NB4 (cell line): ENCODE measurements at regions not wholly inside any gene's neighbourhood (a gene's known extent, or its start where the extent isn't known, plus 50 kb on each side); places are given as distances from the start of the nearest gene placed in this dataset.

ENCODE experiments used
- MAX ChIP-seq: IDR thresholded peaks from 2 replicates; pipeline ENCODE4 v1.6.1; 2011; ENCODE audit warnings: low read depth, low read length
- MYC ChIP-seq: IDR thresholded peaks from 2 replicates; pipeline ENCODE4 v1.6.1; 2011; ENCODE audit warnings: low read depth, low read length
- POLR2A ChIP-seq: IDR thresholded peaks from 2 replicates; pipeline ENCODE4 v1.6.1; 2011; ENCODE audit warnings: mild to moderate bottlenecking; ENCODE audit not compliant: insufficient read length; ENCODE audit errors: extremely low read depth
- TF ChIP-seq, protein P1 (sequence below): IDR thresholded peaks from one replicate; pipeline ENCODE4 v1.5.1; 2012; ENCODE audit warnings: low read depth, low read length

DNA sequence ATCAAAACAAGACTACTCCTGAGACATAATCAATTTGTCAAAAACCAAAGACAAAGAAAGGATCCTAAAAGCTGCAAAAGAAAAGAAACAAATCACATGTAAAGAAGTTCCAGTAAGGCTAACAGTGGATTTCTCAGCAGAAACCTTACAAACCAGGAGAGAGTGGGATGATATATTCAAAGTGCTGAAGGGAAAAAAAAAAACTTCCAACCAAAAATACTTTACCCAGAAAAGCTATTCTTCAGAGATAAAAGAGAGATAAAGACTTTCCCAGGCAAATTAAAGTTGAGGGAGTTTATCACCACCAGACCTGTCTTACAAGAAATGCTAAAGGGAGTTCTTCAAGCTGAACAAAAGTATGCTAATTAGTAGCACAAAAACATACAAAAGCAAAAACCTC lies 91.9 kb upstream of the PPP2R5C start:
- TF ChIP-seq, protein P1, sequence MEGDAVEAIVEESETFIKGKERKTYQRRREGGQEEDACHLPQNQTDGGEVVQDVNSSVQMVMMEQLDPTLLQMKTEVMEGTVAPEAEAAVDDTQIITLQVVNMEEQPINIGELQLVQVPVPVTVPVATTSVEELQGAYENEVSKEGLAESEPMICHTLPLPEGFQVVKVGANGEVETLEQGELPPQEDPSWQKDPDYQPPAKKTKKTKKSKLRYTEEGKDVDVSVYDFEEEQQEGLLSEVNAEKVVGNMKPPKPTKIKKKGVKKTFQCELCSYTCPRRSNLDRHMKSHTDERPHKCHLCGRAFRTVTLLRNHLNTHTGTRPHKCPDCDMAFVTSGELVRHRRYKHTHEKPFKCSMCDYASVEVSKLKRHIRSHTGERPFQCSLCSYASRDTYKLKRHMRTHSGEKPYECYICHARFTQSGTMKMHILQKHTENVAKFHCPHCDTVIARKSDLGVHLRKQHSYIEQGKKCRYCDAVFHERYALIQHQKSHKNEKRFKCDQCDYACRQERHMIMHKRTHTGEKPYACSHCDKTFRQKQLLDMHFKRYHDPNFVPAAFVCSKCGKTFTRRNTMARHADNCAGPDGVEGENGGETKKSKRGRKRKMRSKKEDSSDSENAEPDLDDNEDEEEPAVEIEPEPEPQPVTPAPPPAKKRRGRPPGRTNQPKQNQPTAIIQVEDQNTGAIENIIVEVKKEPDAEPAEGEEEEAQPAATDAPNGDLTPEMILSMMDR = no peak
- no peak for TF ChIP-seq POLR2A
- TF ChIP-seq MAX = no peak
- TF ChIP-seq MYC = no peak
